ENCODE measurements at regions not wholly inside any gene's neighbourhood (a gene's known extent, or its start where the extent isn't known, plus 50 kb on each side); places are given as distances from the start of the nearest gene placed in this dataset.

GRCh38 chr6:48860175-48860574, 602.9 kb downstream of the MMUT start:
- DNase-seq (ENCODE audit: low spot score) = no peak
- intact Hi-C loops (cut with DNase I) = no loop called here

DNA sequence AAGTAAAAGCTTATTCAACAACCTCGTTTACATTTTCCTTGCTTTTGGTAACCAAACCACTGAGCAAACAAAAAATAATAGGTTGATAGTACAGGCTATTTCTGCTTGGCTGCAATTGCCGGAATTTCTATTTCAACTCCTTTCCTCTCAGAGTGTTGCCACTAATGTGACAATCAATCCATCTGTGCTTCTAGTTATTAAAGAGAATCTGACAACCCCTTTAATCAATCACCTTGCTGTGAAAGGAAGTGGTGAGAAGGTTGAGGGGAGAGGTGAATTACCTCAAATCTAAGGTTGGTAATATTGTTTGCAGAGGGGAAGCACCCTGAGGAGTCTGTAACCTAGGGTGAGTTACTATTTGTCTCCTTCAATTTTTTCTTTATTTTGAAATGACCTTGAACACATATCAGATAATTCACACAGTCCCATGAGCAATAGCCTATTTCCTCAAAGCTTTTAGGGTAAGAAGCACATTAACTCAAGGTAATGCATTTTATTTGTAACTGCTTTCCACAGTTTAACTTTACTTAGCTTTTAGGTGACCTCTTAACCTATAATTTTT, 603.4 kb downstream of the MMUT start:
- intact Hi-C loops (cut with DNase I) = no loop called here
- no peak for DNase-seq (ENCODE audit: low spot score)

DNA sequence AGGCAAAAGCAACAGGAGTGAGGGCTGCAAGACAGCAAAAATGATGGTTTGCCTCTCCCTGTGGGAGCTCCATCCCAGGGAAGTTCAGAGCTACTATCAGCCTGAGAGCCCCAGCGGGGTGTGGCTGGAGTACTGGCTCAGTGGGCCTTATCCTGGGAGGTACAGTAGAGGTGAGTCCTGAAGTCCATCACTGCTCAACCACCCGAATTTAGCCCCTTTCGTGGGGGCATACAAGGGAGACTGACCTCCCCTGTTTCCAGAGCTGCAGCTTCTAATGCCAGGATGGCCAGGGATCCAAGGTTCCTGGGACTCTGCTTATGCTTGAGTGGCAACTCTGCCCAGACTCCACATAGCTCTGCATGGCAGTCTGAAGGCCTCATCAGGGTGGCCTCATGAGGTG, 617.8 kb downstream of the MMUT start:
- no peak for DNase-seq (ENCODE audit: low spot score)
- intact Hi-C loops (cut with DNase I) = loop anchor here in 1 of 2 donors (10.0 kb wide), 1 partner anchor 100 kb away; no protein-coding TSS in a partner anchor

- DNase-seq (ENCODE audit: low spot score) = no peak
- intact Hi-C loops (cut with DNase I) = loop anchor here in 1 of 2 donors (10.0 kb wide), 1 partner anchor 100 kb away; no protein-coding TSS in a partner anchor
Measured at GRCh38 chr6:48844696-48845095, 618.4 kb downstream of the MMUT start.

- intact Hi-C loops (cut with DNase I) = loop anchor here in 1 of 2 donors (10.0 kb wide), 1 partner anchor 104 kb away; no protein-coding TSS in a partner anchor
- DNase-seq (ENCODE audit: low spot score) = no peak
Measured at GRCh38 chr6:48840896-48841295, 622.2 kb downstream of the MMUT start.

GRCh38 chr6:48839206-48839605, 623.8 kb downstream of the MMUT start:
- DNase-seq (ENCODE audit: low spot score) = no peak
- intact Hi-C loops (cut with DNase I) = no loop called here

- DNase-seq (ENCODE audit: low spot score) = no peak
- intact Hi-C loops (cut with DNase I) = no loop called here
Measured at GRCh38 chr6:48837744-48838143, 625.3 kb downstream of the MMUT start.

- no peak for DNase-seq (ENCODE audit: low spot score)
Measured at GRCh38 chr6:48835421-48835958, 627.6 kb downstream of the MMUT start.

GRCh38 chr6:48834706-48835105, 628.3 kb downstream of the MMUT start:
- intact Hi-C loops (cut with DNase I) = no loop called here
- DNase-seq (ENCODE audit: low spot score) = no peak

More at GRCh38 chr6:48835421-48835958, 627.6 kb downstream of the MMUT start:
- intact Hi-C loops (cut with DNase I) = no loop called here

GRCh38 chr6:48833916-48834315, 629.1 kb downstream of the MMUT start:
- no peak for DNase-seq (ENCODE audit: low spot score)
- intact Hi-C loops (cut with DNase I) = no loop called here

DNA sequence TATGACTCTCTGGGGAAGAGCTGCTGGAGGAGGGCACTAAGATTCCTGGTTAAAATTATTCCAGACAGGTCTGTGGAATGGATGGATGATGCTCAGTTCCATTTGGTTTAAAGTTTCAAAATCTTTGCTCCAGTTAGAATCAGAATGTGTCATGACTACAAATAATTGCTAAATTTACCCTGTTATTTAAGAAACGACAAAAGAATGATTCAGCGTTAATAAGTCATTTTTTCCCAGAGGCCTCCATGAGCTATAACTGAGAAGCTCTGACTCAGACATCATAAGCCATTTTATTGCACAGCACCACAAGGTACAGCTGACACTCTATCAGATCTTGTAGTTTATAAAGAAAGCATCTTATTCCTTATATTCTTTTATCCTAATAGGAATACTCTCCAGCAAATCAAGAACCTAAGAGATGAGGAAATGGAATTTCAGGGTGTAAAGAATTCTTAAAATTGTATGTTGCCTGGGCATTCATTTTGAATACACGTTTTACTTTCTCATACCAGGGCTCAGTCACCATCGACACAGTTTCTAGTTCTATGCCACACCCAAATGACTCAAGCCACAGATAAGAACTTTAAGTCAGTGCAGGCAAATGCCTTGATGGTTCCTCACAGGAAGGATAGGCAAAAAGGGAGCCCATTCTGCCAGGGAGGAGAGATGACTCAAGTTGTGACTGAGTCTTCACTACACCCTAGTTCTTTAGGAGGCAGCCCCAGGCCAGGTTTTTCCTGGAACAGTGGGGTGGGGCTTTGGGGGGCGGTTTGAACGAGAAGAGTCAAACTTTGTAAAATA, 636.0 kb downstream of the MMUT start:
- peak; percentile 86 for DNase-seq (ENCODE audit: low spot score)
- intact Hi-C loops (cut with DNase I) = no loop called here

GRCh38 chr6:48826152-48826515, 636.9 kb downstream of the MMUT start:
- intact Hi-C loops (cut with DNase I) = no loop called here
- DNase-seq (ENCODE audit: low spot score) = no peak

GRCh38 chr6:48825501-48826151, 637.4 kb downstream of the MMUT start:
- DNase-seq (ENCODE audit: low spot score) = no peak
- intact Hi-C loops (cut with DNase I) = no loop called here

DNA sequence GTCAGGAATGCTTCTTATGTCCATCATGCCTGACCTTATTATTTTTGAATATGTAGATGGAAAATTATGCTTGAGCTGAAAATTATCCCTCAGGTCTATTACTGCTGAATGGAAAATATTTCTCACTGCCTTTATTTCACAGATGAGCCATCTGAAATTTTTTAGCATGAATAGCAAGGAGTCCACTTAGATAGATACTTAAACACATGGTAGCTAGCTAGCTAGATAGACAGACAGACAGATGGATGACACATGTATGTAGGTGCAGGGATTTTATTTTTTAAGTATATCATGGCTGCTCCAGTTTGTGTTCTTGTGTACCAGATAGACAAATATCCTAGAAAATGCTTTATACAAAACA, 645.0 kb downstream of the MMUT start:
- no peak for DNase-seq (ENCODE audit: low spot score)
- intact Hi-C loops (cut with DNase I) = no loop called here

DNA sequence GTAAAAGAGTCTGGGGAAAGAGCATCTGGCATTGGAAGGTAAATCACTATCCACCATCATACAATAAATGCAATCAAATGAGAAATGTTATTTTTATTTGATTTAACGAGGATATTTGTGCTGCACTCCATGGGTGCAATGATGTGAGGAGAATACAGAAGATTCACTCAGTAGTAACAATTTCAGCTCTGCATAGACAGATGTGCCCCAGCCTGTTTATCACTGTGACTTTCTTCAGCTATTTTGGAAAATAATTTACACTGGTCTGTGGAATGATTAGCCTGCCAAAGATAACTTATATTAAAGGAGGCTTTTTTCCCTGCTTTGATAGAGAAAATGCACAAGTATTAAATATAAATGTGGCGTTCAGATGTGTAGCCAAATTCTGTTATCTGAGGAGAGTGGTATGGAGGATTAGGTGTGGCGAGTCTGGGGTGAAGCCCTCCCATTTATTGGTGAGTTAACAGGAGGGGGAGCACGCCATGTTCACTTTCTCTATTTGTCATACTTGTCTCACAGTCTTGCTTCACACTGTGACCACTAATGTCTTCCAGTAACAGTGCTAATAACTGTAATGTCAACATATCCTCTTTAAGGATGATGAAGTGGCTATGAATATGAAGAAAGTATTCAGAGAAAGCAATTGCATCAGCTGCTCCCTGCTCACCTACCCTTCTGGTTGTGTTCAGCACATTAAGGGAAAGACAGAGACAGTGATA, 645.6 kb downstream of the MMUT start:
- no peak for DNase-seq (ENCODE audit: low spot score)
- intact Hi-C loops (cut with DNase I) = no loop called here

GRCh38 chr6:48814957-48815356, 648.1 kb downstream of the MMUT start:
- intact Hi-C loops (cut with DNase I) = no loop called here

DNA sequence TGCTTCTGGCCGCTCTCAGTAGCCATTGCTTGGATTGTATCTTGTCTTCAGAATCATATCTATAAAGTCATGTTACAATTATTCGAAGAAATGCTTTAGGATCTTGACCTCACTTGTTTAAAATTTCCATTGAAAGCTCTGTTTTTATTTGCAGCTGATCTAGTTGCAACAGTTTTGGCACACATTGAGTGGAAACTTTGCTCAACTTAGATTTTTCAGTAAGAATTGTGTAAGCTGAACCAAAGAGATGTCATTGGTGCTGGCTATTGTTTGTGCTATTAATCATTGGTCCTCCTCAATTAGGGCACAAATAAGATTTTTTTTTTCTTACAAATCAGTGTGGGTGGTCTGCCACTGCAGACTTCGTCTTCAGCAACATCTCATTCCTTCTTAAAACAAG, 649.2 kb downstream of the MMUT start:
- DNase-seq (ENCODE audit: low spot score) = no peak
- intact Hi-C loops (cut with DNase I) = no loop called here

More at GRCh38 chr6:48814957-48815356, 648.1 kb downstream of the MMUT start:
- no peak for DNase-seq (ENCODE audit: low spot score)

GRCh38 chr6:48809700-48810099, 653.4 kb downstream of the MMUT start:
- DNase-seq (ENCODE audit: low spot score) = no peak
- intact Hi-C loops (cut with DNase I) = no loop called here

GRCh38 chr6:48809245-48809644, 653.8 kb downstream of the MMUT start:
- DNase-seq (ENCODE audit: low spot score) = no peak
- intact Hi-C loops (cut with DNase I) = no loop called here

DNA sequence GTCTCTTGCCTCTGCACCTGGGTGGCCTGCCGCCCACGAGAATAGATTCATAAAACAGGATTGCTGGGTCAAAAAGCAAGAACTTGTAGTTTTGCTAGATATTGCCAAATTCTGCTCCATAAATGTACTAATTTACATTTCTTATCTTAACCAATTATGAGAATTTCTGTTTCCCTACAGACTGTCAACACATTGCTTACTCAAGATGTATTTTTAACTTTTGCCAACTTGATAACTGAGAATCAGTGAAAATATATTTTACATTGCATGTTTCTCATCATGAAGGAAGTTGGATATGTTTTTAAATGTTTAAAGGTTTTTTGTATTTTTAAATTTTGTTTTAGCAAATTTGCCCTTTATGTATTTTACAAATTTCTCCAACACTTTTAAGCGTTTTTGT, 664.8 kb downstream of the MMUT start:
- intact Hi-C loops (cut with DNase I) = no loop called here
- no peak for DNase-seq (ENCODE audit: low spot score)
